ENCODE measurements at regions not wholly inside any gene's neighbourhood (a gene's known extent, or its start where the extent isn't known, plus 50 kb on each side); places are given as distances from the start of the nearest gene placed in this dataset.

DNA sequence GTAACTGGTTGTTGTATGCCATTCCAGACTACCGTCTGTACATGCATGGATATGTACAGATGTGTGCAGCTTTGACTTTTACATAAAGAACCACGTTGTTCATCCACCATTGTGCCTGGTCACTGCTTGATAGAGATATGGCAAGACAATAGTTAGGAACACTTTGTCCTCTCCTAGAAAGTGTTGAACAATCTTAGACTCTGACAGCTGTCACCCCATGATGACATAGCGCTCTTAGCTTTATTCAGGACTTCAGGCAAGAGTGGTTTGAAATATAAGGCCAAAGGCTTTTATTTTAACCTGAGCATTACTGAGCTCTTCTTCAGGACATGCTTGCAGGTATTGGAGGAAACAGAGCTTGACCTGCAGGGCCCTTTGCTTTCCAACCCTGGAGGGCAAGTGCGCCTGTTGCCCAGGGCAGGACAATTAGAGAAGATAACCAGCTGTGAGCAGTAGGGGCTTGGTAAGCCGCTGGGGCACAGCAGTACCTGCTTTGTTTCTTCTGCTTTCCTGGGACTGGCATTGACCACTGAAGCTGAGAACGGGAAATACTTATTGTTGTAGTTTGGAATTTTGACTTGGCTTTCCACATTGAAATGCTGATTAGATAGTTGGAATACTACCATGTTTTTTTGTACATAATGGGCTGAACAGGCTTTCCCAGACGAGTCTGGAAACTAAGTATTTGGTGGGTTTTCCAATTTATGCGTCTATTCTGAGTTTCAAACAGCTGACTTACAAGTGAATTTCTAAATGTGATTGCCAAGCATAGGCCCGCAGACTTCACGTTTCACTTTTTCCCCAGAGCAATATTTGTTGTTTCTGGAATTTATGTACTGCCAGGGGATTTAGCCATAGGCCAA lies 51.1 kb downstream of the GARRE1 start:
- Histone ChIP-seq H3K9me2 (ENCODE audit: insufficient read depth) (no peaks in the 10 kb centered on the region), H3K27me3 (ENCODE audit: insufficient read depth) (no peaks in the 10 kb centered on the region), H3K27ac (ENCODE audit: low read depth) (no peak overlapping the region), H3K4me2 (no peak overlapping the region), H4K20me1 (replicated peaks; ENCODE audit: insufficient read depth) (no peaks in the 10 kb centered on the region; the same call in 1 of the 2 replicates), H3K79me2 (replicated peaks; ENCODE audit: insufficient read depth) (no peaks in the 10 kb centered on the region), H3K36me3 (ENCODE audit: insufficient read depth) (no peaks in the 10 kb centered on the region), H3K4me1 (ENCODE audit: insufficient read depth) (no peaks in the 10 kb centered on the region), H2AFZ (no peak overlapping the region), H3F3A (replicated peaks; ENCODE audit: low read depth) (no peaks in the 10 kb centered on the region), H3K4me3 (no peak overlapping the region)
- peaks cover 5% of the 10 kb centered on the region for H3K27me3 Mint-ChIP-seq (ENCODE audit: insufficient read depth, low read depth, poor library complexity)
- no peak for DNase-seq (ENCODE audit: low spot score)
- TF ChIP-seq REST (IDR thresholded peaks at IDR 0.05; ENCODE audit: unreplicated experiment) (no peak), NANOG (IDR thresholded peaks at IDR 0.05; ENCODE audit: borderline replicate concordance) (no peak), EZH2phosphoT487 (IDR thresholded peaks at IDR 0.05; ENCODE audit: unreplicated experiment) (no peak), STAT1 (IDR thresholded peaks at IDR 0.05; ENCODE audit: unreplicated experiment) (no peak), EZH2 (IDR thresholded peaks at IDR 0.05; ENCODE audit: low read depth, unreplicated experiment) (no peak), ZNF114 (CRISPR knock-in tag; IDR thresholded peaks at IDR 0.05) (no peak)
- TF ChIP-seq, protein P1, sequence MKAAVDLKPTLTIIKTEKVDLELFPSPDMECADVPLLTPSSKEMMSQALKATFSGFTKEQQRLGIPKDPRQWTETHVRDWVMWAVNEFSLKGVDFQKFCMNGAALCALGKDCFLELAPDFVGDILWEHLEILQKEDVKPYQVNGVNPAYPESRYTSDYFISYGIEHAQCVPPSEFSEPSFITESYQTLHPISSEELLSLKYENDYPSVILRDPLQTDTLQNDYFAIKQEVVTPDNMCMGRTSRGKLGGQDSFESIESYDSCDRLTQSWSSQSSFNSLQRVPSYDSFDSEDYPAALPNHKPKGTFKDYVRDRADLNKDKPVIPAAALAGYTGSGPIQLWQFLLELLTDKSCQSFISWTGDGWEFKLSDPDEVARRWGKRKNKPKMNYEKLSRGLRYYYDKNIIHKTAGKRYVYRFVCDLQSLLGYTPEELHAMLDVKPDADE (IDR thresholded peaks at IDR 0.05), result no peak
- TF ChIP-seq, protein P2, sequence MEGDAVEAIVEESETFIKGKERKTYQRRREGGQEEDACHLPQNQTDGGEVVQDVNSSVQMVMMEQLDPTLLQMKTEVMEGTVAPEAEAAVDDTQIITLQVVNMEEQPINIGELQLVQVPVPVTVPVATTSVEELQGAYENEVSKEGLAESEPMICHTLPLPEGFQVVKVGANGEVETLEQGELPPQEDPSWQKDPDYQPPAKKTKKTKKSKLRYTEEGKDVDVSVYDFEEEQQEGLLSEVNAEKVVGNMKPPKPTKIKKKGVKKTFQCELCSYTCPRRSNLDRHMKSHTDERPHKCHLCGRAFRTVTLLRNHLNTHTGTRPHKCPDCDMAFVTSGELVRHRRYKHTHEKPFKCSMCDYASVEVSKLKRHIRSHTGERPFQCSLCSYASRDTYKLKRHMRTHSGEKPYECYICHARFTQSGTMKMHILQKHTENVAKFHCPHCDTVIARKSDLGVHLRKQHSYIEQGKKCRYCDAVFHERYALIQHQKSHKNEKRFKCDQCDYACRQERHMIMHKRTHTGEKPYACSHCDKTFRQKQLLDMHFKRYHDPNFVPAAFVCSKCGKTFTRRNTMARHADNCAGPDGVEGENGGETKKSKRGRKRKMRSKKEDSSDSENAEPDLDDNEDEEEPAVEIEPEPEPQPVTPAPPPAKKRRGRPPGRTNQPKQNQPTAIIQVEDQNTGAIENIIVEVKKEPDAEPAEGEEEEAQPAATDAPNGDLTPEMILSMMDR (conservative IDR thresholded peaks at IDR 0.05; ENCODE audit: low read depth in 2 of 2), result no peak
- H3K36me3 Mint-ChIP-seq (ENCODE audit: low read depth), result peaks cover 16% of the 10 kb centered on the region; the same call in 2 of the 3 replicates
- peak overlapping the region; percentile 83 for H3K27ac Mint-ChIP-seq
- H3K4me1 Mint-ChIP-seq, result peaks cover 19% of the 10 kb centered on the region
- peak; percentile 87 for ATAC-seq
- no peak overlapping the region for H3K4me3 Mint-ChIP-seq
- no peaks in the 10 kb centered on the region for H3K9me3 Mint-ChIP-seq

All from GM23338 (cell line).